ENCODE measurements at regions not wholly inside any gene's neighbourhood (a gene's known extent, or its start where the extent isn't known, plus 50 kb on each side); places are given as distances from the start of the nearest gene placed in this dataset.

- no peak for FAIRE-seq
- no peak overlapping the region for H4K5ac ChIP-seq (ENCODE audit: insufficient read length, low read depth, low read length)
- no peak overlapping the region for H2AK5ac ChIP-seq (ENCODE audit: low read depth, low read length)
- no peak overlapping the region for H2BK15ac ChIP-seq (ENCODE audit: low read length)
- H3K4me2 ChIP-seq (ENCODE audit: insufficient read depth in 1 of 2, low read depth in 2 of 2, low read length in 2 of 2) = no peak overlapping the region
- no peak overlapping the region for H3K9ac ChIP-seq (replicated peaks in 1 of 4; ENCODE audit: extremely low read depth in 1 of 4, low read depth in 3 of 4, low read length in 3 of 4)
- no peaks in the 10 kb centered on the region for H3K4me1 ChIP-seq (replicated peaks in 1 of 4; ENCODE audit: control insufficient read depth in 3 of 4, insufficient read depth in 4 of 4, low read length in 3 of 4)
- H2BK20ac ChIP-seq (ENCODE audit: low read length) = no peak overlapping the region
- H3K4me3 ChIP-seq (ENCODE audit: extremely low read depth in 1 of 4, insufficient read depth in 2 of 4, low read depth in 3 of 4, low read length in 4 of 4) = no peak overlapping the region
- no peak overlapping the region for H3K56ac ChIP-seq (replicated peaks; ENCODE audit: insufficient read length, low read depth, low read length)
- H4K20me1 ChIP-seq (replicated peaks in 1 of 2; ENCODE audit: control insufficient read depth in 1 of 2, insufficient read depth in 2 of 2, low read length in 2 of 2) = no peaks in the 10 kb centered on the region
- no peak overlapping the region for H3K14ac ChIP-seq (ENCODE audit: insufficient read length)
- TF ChIP-seq JUND (IDR thresholded peaks at IDR 0.05; ENCODE audit: low read length) = no peak
- TF ChIP-seq TEAD4 (IDR thresholded peaks at IDR 0.05; ENCODE audit: low read depth, low read length) = no peak
- no peak for TF ChIP-seq TCF12 (IDR thresholded peaks at IDR 0.05; ENCODE audit: low read depth, low read length)
- no peak for TF ChIP-seq MAFK (IDR thresholded peaks at IDR 0.05; ENCODE audit: low read depth, low read length)
- no peak for TF ChIP-seq YY1 (IDR thresholded peaks at IDR 0.05; ENCODE audit: low read depth, low read length)
- no peak for TF ChIP-seq SIX5 (IDR thresholded peaks at IDR 0.05; ENCODE audit: low read depth, low read length)
- TF ChIP-seq, protein P1, sequence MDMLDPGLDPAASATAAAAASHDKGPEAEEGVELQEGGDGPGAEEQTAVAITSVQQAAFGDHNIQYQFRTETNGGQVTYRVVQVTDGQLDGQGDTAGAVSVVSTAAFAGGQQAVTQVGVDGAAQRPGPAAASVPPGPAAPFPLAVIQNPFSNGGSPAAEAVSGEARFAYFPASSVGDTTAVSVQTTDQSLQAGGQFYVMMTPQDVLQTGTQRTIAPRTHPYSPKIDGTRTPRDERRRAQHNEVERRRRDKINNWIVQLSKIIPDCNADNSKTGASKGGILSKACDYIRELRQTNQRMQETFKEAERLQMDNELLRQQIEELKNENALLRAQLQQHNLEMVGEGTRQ (IDR thresholded peaks at IDR 0.05; ENCODE audit: low read length) = no peak
- TF ChIP-seq ZNF274 (IDR thresholded peaks at IDR 0.05; ENCODE audit: borderline replicate concordance, extremely low read depth, low read length) = no peak
- H3K27ac ChIP-seq (ENCODE audit: low read depth, low read length) = no peak overlapping the region
- no peak overlapping the region for H3K18ac ChIP-seq (ENCODE audit: extremely low read depth, low read length)
- no peak overlapping the region for H2BK12ac ChIP-seq (ENCODE audit: low read depth, low read length)
- no peaks in the 10 kb centered on the region for H3K36me3 ChIP-seq (ENCODE audit: control insufficient read depth in 2 of 4, insufficient read depth in 4 of 4, low read length in 3 of 4)
- WGBS, 2 experiments (ENCODE audit: extremely low coverage in 1 of 2, insufficient coverage in 1 of 2, insufficient read length in 1 of 2, insufficient replicate concordance in 2 of 2, low coverage in 1 of 2, low lambda C conversion rate in 2 of 2, missing lambda C conversion rate in 1 of 2) = 84% methylated on average over 6 of the region's 6 CpGs; no CpG with 5 or more reads in 1 of the 2 experiments
- no peaks in the 10 kb centered on the region for H3K79me1 ChIP-seq (ENCODE audit: low read depth, low read length)
- H3K4ac ChIP-seq (replicated peaks; ENCODE audit: insufficient read length, low read depth, low read length) = no peak overlapping the region
- no peak overlapping the region for H4K8ac ChIP-seq (ENCODE audit: extremely low read depth, insufficient read depth, low read length)
- H3K9me3 ChIP-seq (ENCODE audit: insufficient read depth in 2 of 2, low read depth in 1 of 2, low read length in 1 of 2) = no peaks in the 10 kb centered on the region
- H3K27me3 ChIP-seq (replicated peaks in 1 of 4; ENCODE audit: control insufficient read depth in 3 of 4, extremely low read depth in 1 of 4, insufficient read depth in 3 of 4, low read length in 3 of 4) = no peaks in the 10 kb centered on the region
- H3K23me2 ChIP-seq (ENCODE audit: low read depth, low read length) = no peaks in the 10 kb centered on the region
- ChIA-PET CTCF (ENCODE audit: partially characterized antibody) (interaction anchor here (2.0 kb wide), 1 partner anchor 11 kb away, joined by 4 read pairs; no protein-coding TSS in a partner anchor), POLR2A (ENCODE audit: partially characterized antibody) (no interaction called here)
- H2AFZ ChIP-seq (ENCODE audit: low read length) = no peak overlapping the region
- no peak for DNase-seq (ENCODE audit: low read depth in 1 of 2, low spot score in 2 of 2)
- no peaks in the 10 kb centered on the region for H3K79me2 ChIP-seq (ENCODE audit: control insufficient read depth in 1 of 2, insufficient read depth in 2 of 2, low read length in 2 of 2)
- H2BK120ac ChIP-seq (replicated peaks; ENCODE audit: low read depth, low read length) = no peak overlapping the region
- H2BK5ac ChIP-seq (ENCODE audit: low read depth, low read length) = no peak overlapping the region
- H4K91ac ChIP-seq (replicated peaks; ENCODE audit: insufficient read length, low read length) = no peak overlapping the region
- no peak overlapping the region for H3K23ac ChIP-seq (ENCODE audit: insufficient read length)
Observed at GRCh38 chr6:82045965-82046756, 201.4 kb downstream of the IBTK start.

Data from H1 (cell line).